ENCODE measurements at regions not wholly inside any gene's neighbourhood (a gene's known extent, or its start where the extent isn't known, plus 50 kb on each side); places are given as distances from the start of the nearest gene placed in this dataset.

GRCh38 chr7:47215640-47216039 is 366.3 kb downstream of the TNS3 start:
- ATAC-seq (no peak), DNase-seq (no peak)
- Mint-ChIP-seq H3K27me3 (no peaks in the 10 kb centered on the region), H3K36me3 (ENCODE audit: low read depth) (no peaks in the 10 kb centered on the region), H3K4me3 (no peak overlapping the region), H3K27ac (no peak overlapping the region), H3K9me3 (no peaks in the 10 kb centered on the region), H3K4me1 (ENCODE audit: low read depth) (no peaks in the 10 kb centered on the region)
- intact Hi-C loops (cut with micrococcal nuclease) = no loop called here
- CTCF ChIA-PET = no interaction called here
- POLR2A ChIA-PET = no interaction called here
- no peak for TF ChIP-seq CTCF (IDR thresholded peaks at IDR 0.05)

GRCh38 chr7:47215049-47215448 is 366.9 kb downstream of the TNS3 start:
- POLR2A ChIA-PET = no interaction called here
- CTCF ChIA-PET = no interaction called here
- no peak overlapping the region for H3K4me3 Mint-ChIP-seq
- intact Hi-C loops (cut with micrococcal nuclease) = no loop called here
- no peaks in the 10 kb centered on the region for H3K36me3 Mint-ChIP-seq (ENCODE audit: low read depth)
- no peak for DNase-seq
- H3K4me1 Mint-ChIP-seq (ENCODE audit: low read depth) = no peaks in the 10 kb centered on the region
- no peak for TF ChIP-seq CTCF (IDR thresholded peaks at IDR 0.05)
- ATAC-seq = no peak
- no peaks in the 10 kb centered on the region for H3K27me3 Mint-ChIP-seq
- no peaks in the 10 kb centered on the region for H3K9me3 Mint-ChIP-seq
- no peak overlapping the region for H3K27ac Mint-ChIP-seq

- Mint-ChIP-seq H3K27me3 (no peaks in the 10 kb centered on the region), H3K9me3 (no peaks in the 10 kb centered on the region), H3K36me3 (ENCODE audit: low read depth) (no peaks in the 10 kb centered on the region), H3K4me3 (no peak overlapping the region), H3K4me1 (ENCODE audit: low read depth) (no peaks in the 10 kb centered on the region), H3K27ac (no peak overlapping the region)
- ChIA-PET CTCF (no interaction called here), POLR2A (no interaction called here)
- ATAC-seq (no peak), DNase-seq (no peak)
- intact Hi-C loops (cut with micrococcal nuclease) = no loop called here
- TF ChIP-seq CTCF (IDR thresholded peaks at IDR 0.05) = no peak
These were observed 368.6 kb downstream of the TNS3 start for GRCh38 chr7:47213276-47213675.

GRCh38 chr7:47211519-47211973 is 370.4 kb downstream of the TNS3 start:
- Mint-ChIP-seq H3K9me3 (no peaks in the 10 kb centered on the region), H3K27me3 (no peaks in the 10 kb centered on the region), H3K4me3 (no peak overlapping the region), H3K4me1 (ENCODE audit: low read depth) (no peaks in the 10 kb centered on the region), H3K36me3 (ENCODE audit: low read depth) (no peaks in the 10 kb centered on the region), H3K27ac (no peak overlapping the region)
- no peak for TF ChIP-seq CTCF (IDR thresholded peaks at IDR 0.05)
- ChIA-PET CTCF (no interaction called here), POLR2A (no interaction called here)
- no peak for ATAC-seq
- intact Hi-C loops (cut with micrococcal nuclease) = no loop called here
- no peak for DNase-seq

- ATAC-seq (no peak), DNase-seq (no peak)
- H3K4me1 Mint-ChIP-seq (ENCODE audit: low read depth) = no peaks in the 10 kb centered on the region
- ChIA-PET POLR2A (no interaction called here), CTCF (no interaction called here)
- H3K9me3 Mint-ChIP-seq = no peaks in the 10 kb centered on the region
- no peaks in the 10 kb centered on the region for H3K36me3 Mint-ChIP-seq (ENCODE audit: low read depth)
- no peaks in the 10 kb centered on the region for H3K27me3 Mint-ChIP-seq
- no peak overlapping the region for H3K27ac Mint-ChIP-seq
- no peak for TF ChIP-seq CTCF (IDR thresholded peaks at IDR 0.05)
- intact Hi-C loops (cut with micrococcal nuclease) = no loop called here
- H3K4me3 Mint-ChIP-seq = no peak overlapping the region
These were observed 371.5 kb downstream of the TNS3 start for GRCh38 chr7:47210281-47210854.
